ENCODE measurements at regions not wholly inside any gene's neighbourhood (a gene's known extent, or its start where the extent isn't known, plus 50 kb on each side); places are given as distances from the start of the nearest gene placed in this dataset.
"Not testable (repeated sequence)": the region's sequence is repeated elsewhere in the genome, so short reads cannot be mapped to it uniquely, and the experiment has no call there.

DNA sequence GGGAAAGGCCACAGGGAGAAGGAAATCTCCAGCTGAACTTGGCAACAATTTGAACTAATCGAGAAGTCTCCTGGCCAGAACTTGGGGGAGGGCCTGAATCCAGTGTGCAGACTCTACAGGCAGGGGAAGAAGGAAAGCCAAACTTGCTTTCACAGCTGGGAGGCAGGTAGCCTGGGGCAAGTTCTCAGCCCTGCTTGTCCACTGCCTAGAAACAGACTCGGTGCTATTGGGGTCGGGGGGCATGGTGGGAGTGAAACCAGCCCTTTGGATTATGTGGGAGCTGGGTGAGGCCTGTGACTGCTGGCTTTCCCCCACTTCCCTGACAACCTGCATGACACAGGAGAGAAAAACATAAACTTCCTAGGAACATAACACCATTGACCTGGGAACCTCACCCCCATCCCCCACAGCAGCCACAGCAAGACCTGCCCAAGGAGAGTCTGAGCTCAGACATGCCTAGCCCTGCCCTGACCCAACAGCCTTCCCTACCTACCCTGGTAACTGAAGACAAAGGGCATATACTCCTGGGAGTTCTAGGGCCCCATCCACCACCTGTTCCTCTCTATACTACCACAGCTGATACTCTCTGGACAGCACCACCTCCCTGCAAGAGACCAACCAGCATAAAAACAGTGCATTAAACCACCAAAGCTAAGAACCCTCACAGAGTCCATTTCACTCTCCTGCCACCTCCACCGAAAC, 103.7 kb upstream of the MNS1 start:
- no peak for DNase-seq

DNA sequence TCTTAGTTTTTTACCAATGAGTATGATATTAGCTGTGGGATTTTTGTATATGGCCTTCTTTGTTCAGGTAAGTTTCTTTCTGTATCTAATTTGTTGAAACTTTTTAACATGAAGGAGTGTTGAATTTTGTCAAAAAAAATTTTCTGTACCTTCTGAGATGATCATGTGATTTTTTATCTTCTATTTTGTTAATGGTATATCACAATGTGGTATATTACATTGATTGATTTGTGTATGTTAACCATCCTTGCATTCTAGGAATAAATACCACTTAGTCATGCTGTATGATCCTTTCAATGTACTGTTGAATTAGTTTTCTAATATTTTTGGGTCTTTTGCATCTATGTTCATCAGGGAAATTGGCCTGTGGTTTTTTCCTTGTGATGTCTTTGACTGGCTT, 92.5 kb upstream of the MNS1 start:
- DNase-seq, result no peak

DNA sequence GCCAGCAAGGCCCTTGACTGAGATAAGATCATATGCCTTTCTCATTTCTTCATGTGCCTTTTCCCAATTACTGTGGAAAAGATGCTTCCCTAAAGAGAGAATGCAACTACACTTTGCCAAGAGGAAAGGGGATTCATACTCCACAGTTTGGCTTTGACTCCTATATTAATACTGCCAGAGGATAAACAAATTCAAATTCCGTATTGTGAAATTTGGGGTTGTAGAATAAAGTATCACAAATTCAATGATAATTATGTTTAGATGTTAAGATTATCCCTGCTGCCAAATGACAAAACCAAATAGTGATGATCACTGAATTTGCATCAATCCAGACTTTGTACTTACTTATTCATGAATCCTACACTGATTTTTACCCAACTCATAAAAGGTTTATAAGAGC, 88.5 kb upstream of the MNS1 start:
- DNase-seq, result no peak

DNA sequence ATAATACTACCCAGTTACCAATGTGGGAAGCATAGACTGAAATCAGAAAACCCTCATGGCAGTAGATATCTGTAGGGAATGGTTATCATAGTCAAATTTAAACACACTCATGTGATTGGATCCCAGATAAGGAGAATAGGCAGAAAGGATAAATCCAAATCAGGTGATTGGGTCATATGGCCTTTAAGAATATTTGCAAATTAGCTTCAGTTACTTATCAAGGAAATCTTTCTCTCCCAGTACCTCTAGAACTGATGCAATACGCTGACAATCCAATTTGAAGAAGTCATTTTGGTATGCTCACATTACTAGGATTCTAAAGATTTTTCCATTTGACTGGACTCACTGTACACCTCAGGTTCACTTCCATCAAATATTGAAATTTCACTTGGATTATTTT, 87.7 kb upstream of the MNS1 start:
- DNase-seq, result no peak

DNA sequence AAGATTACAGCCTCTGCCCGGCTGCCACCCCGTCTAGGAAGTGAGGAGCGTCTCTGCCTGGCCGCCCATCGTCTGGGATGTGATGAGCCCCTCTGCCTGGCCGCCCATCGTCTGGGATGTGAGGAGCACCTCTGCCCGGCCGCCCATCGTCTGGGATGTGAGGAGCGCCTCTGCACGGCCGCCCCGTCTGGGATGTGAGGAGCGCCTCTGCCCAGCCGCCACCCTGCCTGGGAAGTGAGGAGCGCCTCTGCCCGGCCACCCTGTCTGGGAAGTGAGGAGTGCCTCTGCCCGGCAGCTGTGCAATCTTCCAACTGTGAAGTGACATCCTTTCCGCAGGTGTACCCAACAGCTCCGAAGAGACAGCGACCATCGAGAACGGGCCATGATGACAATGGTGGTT, 75.6 kb upstream of the MNS1 start:
- not testable (repeated sequence) for DNase-seq

DNA sequence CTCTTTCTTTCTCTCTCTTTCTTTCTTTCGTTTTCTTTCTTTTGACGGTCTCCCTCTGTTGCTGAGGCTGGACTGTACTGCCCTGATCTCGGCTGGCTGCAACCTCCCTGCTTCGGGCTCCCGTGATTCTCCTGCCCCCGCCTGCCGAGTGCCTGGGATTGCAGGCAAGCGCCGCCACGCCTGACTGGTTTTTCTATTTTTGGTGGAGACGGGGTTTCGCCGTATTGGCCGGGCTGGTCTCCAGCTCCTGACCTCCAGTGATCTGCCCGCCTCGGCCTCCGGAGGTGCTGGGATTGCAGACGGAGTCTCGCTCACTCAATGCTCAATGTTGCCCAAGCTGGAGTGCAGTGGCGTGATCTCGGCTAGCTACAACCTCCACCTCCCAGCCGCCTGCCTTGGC, 75.2 kb upstream of the MNS1 start:
- not testable (repeated sequence) for DNase-seq

DNA sequence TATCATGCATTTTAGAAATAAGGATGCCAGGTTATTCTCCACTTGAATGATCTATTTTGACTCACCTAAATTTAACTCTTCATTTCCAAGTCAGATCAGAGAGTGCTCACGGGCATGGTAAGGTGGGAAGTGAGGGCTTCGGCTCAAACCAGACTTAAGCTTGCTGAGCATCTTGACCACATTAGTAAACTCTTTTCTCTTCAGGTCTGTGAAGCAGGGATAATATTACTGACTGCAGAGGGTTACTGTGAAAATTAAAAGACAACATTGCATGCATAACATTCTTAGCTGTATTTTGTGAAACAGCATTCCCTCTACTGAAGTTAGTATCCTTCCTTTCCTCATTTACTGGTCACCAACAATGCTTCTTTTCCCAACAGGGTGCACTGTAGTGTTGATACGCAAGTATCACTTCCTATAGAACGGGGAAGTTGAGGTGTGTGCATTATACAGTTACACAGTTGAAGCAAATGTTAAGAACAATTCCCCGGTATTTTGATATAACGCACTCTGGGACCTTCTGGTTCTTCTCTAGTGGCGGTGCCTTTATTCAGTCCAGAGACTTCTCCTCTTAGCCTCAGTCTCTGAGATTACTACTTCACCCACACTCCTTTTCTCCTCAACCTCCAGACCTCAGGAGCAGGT, 74.1 kb upstream of the MNS1 start:
- DNase-seq, result no peak

DNA sequence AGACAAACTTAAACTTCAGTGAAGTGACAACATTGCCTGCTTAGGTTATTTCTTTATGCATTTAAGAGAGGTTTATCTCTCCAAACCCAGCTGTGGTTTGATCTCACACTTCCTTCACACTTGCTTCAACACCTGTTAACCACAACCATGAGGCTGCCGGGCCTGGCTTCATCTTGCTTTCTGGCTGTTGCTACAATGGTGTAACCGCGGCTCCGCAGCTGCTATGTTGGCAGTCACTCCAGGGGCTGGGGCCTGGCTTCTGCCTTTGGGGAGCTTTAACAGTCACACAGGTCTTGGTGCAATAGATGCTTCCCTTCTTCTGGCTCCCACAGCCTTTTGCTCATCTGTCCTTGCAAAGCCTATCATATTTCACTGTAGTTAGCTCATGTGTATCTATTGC, 72.9 kb upstream of the MNS1 start:
- DNase-seq, result peak; percentile 50

DNA sequence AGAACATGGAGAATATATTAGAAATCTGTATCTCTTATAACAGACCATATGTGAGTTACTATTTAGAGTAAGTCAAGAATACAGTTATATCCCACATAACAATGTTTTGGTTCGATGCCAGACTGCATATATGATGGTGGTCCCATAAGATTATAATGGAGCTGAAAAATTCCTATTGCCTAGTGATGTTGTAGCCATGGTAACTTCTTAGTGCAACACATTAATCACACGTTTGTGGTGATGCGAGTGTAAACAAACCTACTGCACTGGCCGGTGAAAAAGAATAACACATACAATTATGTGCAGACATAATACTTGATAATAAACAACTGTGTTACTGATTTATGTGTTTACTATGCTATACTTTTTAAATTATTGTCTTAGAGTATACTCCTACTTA, 69.8 kb upstream of the MNS1 start:
- no peak for DNase-seq

DNA sequence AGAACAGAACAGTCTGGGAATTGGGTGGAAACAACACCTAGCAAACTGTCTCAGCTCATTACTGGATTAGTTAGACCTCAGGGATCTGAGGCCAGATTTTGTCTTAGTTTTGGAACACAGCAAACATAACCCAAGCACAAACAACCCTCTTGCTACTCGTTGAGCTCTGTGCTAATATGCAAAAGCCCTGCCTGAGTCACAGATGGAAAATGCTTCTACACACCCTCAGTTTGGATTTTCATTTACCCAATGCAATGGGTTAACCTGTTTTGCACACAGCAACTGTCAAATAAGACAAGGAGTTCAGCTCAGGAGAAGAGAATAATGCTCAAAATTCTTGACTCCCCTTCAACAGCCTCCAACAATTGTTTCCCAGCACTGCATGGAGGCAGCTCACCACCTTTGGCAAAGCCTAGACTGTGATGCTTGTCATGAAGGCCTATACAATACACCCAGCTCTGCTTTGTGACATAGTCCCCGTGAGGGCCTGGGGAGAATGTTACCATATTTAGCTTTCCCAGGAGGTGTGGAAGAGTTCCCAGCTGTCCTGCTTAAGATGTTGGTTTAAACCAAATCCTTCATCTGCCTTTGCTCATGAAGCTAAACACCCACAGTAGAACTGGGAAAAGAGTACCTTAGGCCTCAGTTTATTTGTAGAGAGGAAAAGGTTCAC, 68.9 kb upstream of the MNS1 start:
- DNase-seq, result no peak

DNA sequence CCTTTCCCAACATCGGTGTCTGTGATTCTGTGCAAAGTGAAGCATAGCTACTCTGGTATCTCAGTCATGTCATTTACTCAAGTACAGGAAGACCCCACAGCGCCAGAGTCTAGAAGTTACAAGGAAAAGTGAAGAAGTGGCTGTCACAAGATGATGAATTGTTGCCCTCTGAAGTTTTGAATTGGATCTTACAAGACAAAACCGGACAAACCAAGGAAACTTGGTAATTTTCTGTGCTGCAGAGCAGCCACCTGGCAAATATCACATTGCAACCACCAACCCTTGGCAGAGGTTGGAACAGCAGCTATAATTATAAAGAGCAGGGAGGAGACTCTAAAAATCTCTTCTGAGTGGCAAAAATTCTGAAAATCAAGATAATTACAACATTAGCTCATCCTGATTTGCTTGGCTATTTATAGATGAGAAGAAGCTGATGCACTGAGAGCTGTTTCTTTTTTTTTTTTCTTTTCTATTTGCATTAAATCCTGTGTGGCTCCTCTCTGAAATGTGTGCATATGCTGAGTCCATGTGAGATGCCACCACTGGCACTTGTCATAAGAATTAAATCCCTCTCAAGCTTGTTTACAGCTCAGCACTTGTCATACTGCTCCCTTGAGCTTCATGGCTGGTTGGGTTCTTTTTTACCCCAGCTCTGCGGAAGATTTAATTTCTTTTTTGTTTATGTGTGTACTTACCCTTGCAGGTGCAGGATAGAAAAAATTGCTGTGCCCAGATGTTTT, 68.0 kb upstream of the MNS1 start:
- DNase-seq, result no peak

DNA sequence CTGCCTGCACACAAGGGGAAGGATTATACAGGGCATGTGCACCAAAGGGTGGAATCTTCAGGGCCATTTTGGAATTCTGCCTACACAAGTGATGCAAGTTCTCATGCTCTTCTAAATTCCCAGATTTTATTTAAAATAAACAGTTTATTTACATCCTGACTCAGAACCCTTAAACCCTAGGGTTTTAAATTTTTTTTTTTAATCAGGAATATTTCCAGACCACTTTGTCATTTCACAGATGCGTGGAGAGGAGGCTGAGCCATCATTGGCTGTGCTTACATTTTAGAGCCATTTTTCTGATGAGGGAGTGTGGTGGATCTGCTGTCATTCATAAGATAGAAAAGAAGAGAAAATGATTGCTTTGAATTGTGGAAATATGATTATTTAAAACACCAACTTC, 65.2 kb upstream of the MNS1 start:
- no peak for DNase-seq

DNA sequence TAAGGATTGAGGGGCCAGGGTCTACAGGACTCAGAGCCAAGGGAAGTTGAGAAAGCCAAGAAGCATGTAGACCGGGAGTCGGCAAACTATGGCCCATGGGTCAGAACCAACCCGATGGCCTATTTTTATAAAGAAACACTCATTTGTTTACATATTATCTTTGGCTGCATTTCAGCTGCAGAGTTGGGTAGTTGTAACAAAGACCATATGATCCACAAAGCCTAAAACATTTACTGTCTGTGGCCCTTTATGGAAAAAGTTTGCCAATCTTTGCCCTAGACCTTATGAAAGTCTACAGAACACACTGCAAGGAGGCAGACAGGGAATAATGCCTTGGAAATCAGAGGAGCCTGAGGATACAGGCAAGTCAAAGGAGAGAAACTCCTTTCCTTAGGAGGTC, 63.2 kb upstream of the MNS1 start:
- DNase-seq, result no peak

DNA sequence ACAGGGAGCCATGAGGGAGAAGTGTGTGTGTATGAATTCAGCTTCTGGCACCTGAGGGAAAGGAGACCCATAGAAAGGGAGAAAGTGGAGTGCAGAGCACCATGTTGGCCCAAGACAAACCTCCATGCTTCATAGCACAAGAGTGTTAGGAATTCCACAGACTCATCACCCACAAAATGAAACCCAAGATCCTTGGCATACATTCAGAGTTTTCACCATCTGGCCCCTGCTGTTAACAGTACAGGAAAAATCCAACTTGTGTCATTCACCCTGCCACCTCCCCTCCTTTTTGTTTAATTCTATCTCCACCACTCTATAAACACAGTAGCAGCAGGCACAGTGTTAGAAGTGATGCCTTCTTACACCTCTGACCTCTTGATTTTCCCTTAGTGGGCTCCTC, 60.0 kb upstream of the MNS1 start:
- DNase-seq, result no peak

DNA sequence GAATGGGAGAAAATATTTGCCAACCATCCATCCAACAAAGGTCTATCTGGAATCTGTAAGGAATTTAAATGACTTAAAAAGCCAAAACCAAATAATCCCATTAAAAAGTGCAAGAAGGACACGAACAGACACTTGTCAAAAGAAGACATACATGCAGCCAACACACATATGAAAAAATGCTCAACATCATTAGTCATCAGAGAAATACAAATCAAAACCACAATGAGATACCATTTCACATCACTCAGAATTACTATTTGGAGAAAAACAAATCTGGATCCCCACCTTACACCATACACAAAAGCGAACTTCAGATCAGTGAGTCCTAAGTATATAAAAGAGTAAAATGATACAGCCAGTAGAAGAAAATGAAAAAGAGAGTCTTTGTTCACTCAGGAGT, 58.6 kb upstream of the MNS1 start:
- DNase-seq, result no peak

DNA sequence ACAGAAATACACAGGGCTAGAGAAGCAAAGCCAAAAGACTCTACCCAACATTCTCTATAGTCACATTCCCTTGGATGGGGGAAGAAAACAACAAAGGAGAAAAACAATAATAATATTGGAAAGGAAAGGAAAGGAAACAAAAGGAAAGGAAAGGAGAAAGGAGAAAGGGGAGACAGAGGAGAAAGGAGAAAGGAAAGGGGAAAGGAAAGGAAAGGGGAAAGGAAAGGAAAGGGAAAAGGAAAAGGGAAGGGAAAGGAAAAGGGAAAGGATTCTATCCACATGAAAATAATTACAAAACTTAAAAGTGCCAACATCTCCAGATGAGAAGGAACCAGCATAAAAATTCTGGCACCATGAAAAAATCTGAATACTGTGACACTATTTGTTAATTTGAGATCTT, 54.1 kb upstream of the MNS1 start:
- DNase-seq, result no peak

Measured in activated CD4-positive, alpha-beta T cell treated with anti-CD3 and anti-CD28 coated beads, Interleukin-2, Interleukin-6, amounts not matched to agents 100 ng/mL and 50 ng/mL, durations not matched to agents 16 hours and 8 hours (primary cell).